Fibroblast of pulmonary artery (primary cell): ENCODE measurements at regions not wholly inside any gene's neighbourhood (a gene's known extent, or its start where the extent isn't known, plus 50 kb on each side); places are given as distances from the start of the nearest gene placed in this dataset.

ENCODE experiments used
- DNase-seq: peaks from one replicate; pipeline ENCODE4 v3.0.0-alpha.2; 2010; ENCODE audit warnings: low read depth
- H3K4me3 ChIP-seq: replicated peaks from 2 replicates; pipeline ENCODE4 v1.5.1; 2011; ENCODE audit warnings: low read depth, mild to moderate bottlenecking, control low read depth, low read length, moderate library complexity
- TF ChIP-seq, protein P1 (sequence below): IDR thresholded peaks from 2 replicates; pipeline ENCODE4 v1.5.1; 2011; ENCODE audit warnings: mild to moderate bottlenecking, control low read depth, low read length, inconsistent platforms; ENCODE audit errors: missing control alignments

DNA sequence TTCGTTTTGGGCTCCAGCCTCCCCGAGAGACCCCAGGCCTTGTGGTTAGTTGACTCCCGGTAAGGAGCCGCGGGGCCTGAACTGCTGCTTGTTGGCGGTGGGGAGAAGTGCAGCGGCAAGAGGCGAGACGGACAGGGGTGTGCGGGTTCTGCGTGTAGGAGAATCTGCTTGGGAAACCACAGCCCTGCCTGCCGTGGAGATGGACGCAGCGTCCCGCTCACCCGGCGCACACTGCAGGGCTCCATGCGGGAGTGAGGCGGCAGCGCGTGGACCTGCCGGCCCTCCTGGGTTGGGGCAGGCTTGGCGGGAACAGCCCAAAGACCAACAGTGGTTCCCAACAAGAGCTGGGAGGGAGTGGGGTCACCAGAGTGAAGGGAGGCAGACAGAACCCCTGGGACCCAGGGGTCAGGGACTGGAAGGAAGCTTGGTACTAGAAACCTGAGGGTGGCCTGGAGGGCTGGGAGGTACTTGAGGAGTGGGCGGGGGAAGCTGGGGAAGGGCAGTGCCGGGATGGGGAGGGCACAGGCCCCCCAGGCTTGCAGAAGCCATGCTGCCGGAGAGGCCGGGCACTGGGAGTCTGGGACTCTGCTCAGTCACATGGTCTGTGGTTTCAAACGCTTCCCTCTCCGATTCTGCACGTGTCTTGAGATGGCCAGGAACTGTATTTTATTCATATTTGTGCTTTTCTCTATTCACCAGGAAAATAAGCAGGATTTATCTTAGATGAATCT is 70.8 kb downstream of the RGS12 start:
- DNase-seq, result no peak
- no peak overlapping the region for H3K4me3 ChIP-seq
- TF ChIP-seq, protein P1, sequence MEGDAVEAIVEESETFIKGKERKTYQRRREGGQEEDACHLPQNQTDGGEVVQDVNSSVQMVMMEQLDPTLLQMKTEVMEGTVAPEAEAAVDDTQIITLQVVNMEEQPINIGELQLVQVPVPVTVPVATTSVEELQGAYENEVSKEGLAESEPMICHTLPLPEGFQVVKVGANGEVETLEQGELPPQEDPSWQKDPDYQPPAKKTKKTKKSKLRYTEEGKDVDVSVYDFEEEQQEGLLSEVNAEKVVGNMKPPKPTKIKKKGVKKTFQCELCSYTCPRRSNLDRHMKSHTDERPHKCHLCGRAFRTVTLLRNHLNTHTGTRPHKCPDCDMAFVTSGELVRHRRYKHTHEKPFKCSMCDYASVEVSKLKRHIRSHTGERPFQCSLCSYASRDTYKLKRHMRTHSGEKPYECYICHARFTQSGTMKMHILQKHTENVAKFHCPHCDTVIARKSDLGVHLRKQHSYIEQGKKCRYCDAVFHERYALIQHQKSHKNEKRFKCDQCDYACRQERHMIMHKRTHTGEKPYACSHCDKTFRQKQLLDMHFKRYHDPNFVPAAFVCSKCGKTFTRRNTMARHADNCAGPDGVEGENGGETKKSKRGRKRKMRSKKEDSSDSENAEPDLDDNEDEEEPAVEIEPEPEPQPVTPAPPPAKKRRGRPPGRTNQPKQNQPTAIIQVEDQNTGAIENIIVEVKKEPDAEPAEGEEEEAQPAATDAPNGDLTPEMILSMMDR, result no peak

- TF ChIP-seq, protein P1, result no peak
- H3K4me3 ChIP-seq, result no peak overlapping the region
- DNase-seq, result no peak
These were observed 71.4 kb downstream of the RGS12 start for GRCh38 chr4:3364199-3364598.

DNA sequence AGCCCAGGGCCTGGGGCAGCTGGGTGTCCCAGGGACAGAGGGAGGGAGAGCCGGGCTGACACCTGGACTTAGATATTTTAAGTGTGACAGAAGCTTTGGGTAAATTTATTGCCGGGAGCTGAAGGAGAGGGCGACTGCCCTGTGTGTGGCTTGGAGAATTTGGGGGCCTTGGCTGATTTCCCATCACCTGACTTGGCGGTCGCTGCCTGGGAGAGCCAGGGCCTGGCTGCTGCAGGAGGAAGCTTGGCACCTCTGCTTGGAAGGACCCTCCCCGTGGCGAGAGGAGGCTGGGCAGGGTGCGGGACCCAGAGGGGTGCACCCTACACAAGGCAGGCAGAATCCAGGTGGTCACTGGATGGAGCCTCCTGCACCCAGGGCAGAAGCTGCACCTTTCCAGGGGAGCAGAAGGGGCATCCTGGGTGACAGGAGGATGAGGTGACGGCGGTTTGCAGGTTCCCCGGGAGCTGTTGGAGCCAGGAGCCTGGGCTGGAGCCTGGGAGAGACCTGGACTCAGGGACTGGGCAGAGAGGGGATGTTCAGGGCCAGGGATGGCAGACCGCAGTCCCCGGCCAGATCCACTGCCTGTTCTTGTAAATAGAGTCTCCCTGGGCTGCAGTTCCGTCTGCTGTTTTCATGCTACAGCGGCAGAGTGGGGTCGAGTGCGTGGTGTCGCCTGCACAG is 72.0 kb downstream of the RGS12 start:
- no peak for DNase-seq
- no peak overlapping the region for H3K4me3 ChIP-seq
- TF ChIP-seq, protein P1, result no peak

- TF ChIP-seq, protein P1, result no peak
- no peak overlapping the region for H3K4me3 ChIP-seq
- DNase-seq, result no peak
These were observed 72.5 kb downstream of the RGS12 start for GRCh38 chr4:3365326-3365725.

- no peak overlapping the region for H3K4me3 ChIP-seq
- DNase-seq, result no peak
- TF ChIP-seq, protein P1, result no peak
These were observed 73.3 kb downstream of the RGS12 start for GRCh38 chr4:3365871-3366842.

- TF ChIP-seq, protein P1, result no peak
- DNase-seq, result no peak
These were observed 74.3 kb downstream of the RGS12 start for GRCh38 chr4:3366893-3367775.

More at GRCh38 chr4:3366893-3367775, 74.3 kb downstream of the RGS12 start:
- H3K4me3 ChIP-seq, result no peak overlapping the region
